H1 (cell line): ENCODE measurements at regions not wholly inside any gene's neighbourhood (a gene's known extent, or its start where the extent isn't known, plus 50 kb on each side); places are given as distances from the start of the nearest gene placed in this dataset.

Experiments used
- CTCF ChIA-PET: fragments of 300-600 bp; sonication (Branson Sonifier 250); formaldehyde crosslinking; loops from one replicate; lab custom pipeline; 2021; ENCODE audit not compliant: partially characterized antibody; lab: Charles Lee
- POLR2A ChIA-PET: fragments of 300-600 bp; sonication (Branson Sonifier 250); formaldehyde crosslinking; loops from one replicate; lab custom pipeline; 2021; ENCODE audit warnings: inconsistent platforms; ENCODE audit not compliant: partially characterized antibody; lab: Charles Lee
- DNase-seq, 2 experiments: peaks; one replicate each; pipeline versions ENCODE4 v3.0.0 to v3.0.0-alpha.2; 2010 to 2022; ENCODE audit warnings: low spot score in 2 of 2, low read depth in 1 of 2, mixed read lengths in 1 of 2
- FAIRE-seq: peaks from 2 replicates; lab custom pipeline; 2011; peaks lifted over from hg19 to GRCh38; lab: Jason Lieb, UNC
- H2AFZ ChIP-seq: 2 replicates; pipeline ENCODE4 v1.8.1; 2012; ENCODE audit warnings: low read length, inconsistent platforms
- H2AK5ac ChIP-seq: 2 replicates; pipeline ENCODE4 v1.6.1; 2013; ENCODE audit warnings: low read depth, low read length
- H2BK120ac ChIP-seq: replicated peaks from 2 replicates; pipeline ENCODE3; 2013; ENCODE audit warnings: low read depth, low read length, inconsistent platforms
- H2BK12ac ChIP-seq: 2 replicates; pipeline ENCODE4 v1.6.1; 2013; ENCODE audit warnings: low read depth, low read length
- H2BK15ac ChIP-seq: 2 replicates; pipeline ENCODE4 v1.6.1; 2013; ENCODE audit warnings: low read length
- H2BK20ac ChIP-seq: 2 replicates; pipeline ENCODE4 v1.6.1; 2013; ENCODE audit warnings: low read length
- H2BK5ac ChIP-seq: 2 replicates; pipeline ENCODE4 v1.6.1; 2013; ENCODE audit warnings: low read depth, low read length
- H3K14ac ChIP-seq: 2 replicates; pipeline ENCODE4 v1.6.1; 2013; ENCODE audit warnings: inconsistent platforms; ENCODE audit not compliant: insufficient read length
- H3K18ac ChIP-seq: 2 replicates; pipeline ENCODE4 v1.6.1; 2013; ENCODE audit warnings: low read length; ENCODE audit errors: extremely low read depth
- H3K23ac ChIP-seq: 2 replicates; pipeline ENCODE4 v1.6.1; 2013; ENCODE audit warnings: inconsistent platforms; ENCODE audit not compliant: insufficient read length
- H3K23me2 ChIP-seq: 2 replicates; pipeline ENCODE4 v1.6.1; 2013; ENCODE audit warnings: low read depth, low read length
- H3K27ac ChIP-seq: 2 replicates; pipeline ENCODE4 v1.6.1; 2011; ENCODE audit warnings: low read depth, low read length, inconsistent platforms
- H3K27me3 ChIP-seq, 4 experiments: replicated peaks in 1 of 4; 1 replicate in 1 of 4; 2 replicates in 3 of 4; pipeline versions ENCODE4 v1.6.1 to v1.8.1; 2011 to 2013; ENCODE audit warnings: low read length in 3 of 4, mild to moderate bottlenecking in 3 of 4, inconsistent platforms in 2 of 4, mixed read lengths in 2 of 4, moderate library complexity in 1 of 4; ENCODE audit not compliant: control insufficient read depth in 3 of 4, insufficient read depth in 3 of 4; ENCODE audit errors: extremely low read depth in 1 of 4
- H3K36me3 ChIP-seq, 4 experiments: 2 replicates each; pipeline versions ENCODE4 v1.6.1 to v1.8.1; 2011 to 2013; ENCODE audit warnings: mild to moderate bottlenecking in 4 of 4, low read length in 3 of 4, moderate library complexity in 2 of 4, control low read depth in 1 of 4, inconsistent platforms in 1 of 4; ENCODE audit not compliant: insufficient read depth in 4 of 4, control insufficient read depth in 2 of 4
- H3K4ac ChIP-seq: replicated peaks from 2 replicates; pipeline ENCODE3; 2013; ENCODE audit warnings: low read length, low read depth, mixed read lengths, inconsistent platforms; ENCODE audit not compliant: insufficient read length
- H3K4me1 ChIP-seq, 4 experiments: replicated peaks in 1 of 4; 1 replicate in 1 of 4; 2 replicates in 3 of 4; pipeline versions ENCODE4 v1.6.1 to v1.8.1; 2011 to 2013; ENCODE audit warnings: low read length in 3 of 4, inconsistent platforms in 2 of 4, mixed read lengths in 1 of 4; ENCODE audit not compliant: insufficient read depth in 4 of 4, control insufficient read depth in 3 of 4
- H3K4me2 ChIP-seq, 2 experiments: 2 replicates each; pipeline versions ENCODE4 v1.6.1 to v1.8.1; 2011 to 2013; ENCODE audit warnings: low read depth in 2 of 2, low read length in 2 of 2, control low read depth in 1 of 2, inconsistent platforms in 1 of 2, mild to moderate bottlenecking in 1 of 2; ENCODE audit not compliant: insufficient read depth in 1 of 2
- H3K4me3 ChIP-seq, 4 experiments: fragments of 200-600, 300-600 bp in 1 of 4; sonication (generic), shearing (Covaris generic), sonication (Bioruptor Twin) in 1 of 4; 2 replicates each; pipeline versions ENCODE4 v1.5.1 to v1.8.1; 2011 to 2016; ENCODE audit warnings: low read length in 4 of 4, low read depth in 3 of 4, control low read depth in 2 of 4, inconsistent platforms in 2 of 4, mild to moderate bottlenecking in 2 of 4, mixed read lengths in 1 of 4, moderate library complexity in 1 of 4; ENCODE audit not compliant: insufficient read depth in 2 of 4; ENCODE audit errors: extremely low read depth in 1 of 4
- H3K56ac ChIP-seq: replicated peaks from 2 replicates; pipeline ENCODE3; 2013; ENCODE audit warnings: low read depth, mild to moderate bottlenecking, mixed read lengths, low read length, inconsistent platforms; ENCODE audit not compliant: insufficient read length
- H3K79me1 ChIP-seq: 2 replicates; pipeline ENCODE4 v1.6.1; 2013; ENCODE audit warnings: low read depth, low read length, control low read depth
- H3K79me2 ChIP-seq, 2 experiments: 2 replicates each; pipeline versions ENCODE4 v1.6.1 to v1.8.1; 2012 to 2013; ENCODE audit warnings: low read length in 2 of 2, mild to moderate bottlenecking in 2 of 2, inconsistent platforms in 1 of 2; ENCODE audit not compliant: insufficient read depth in 2 of 2, control insufficient read depth in 1 of 2
- H3K9ac ChIP-seq, 4 experiments: replicated peaks in 1 of 4; 1 replicate in 1 of 4; 2 replicates in 3 of 4; pipeline versions ENCODE4 v1.6.1 to v1.8.1; 2011 to 2013; ENCODE audit warnings: low read depth in 3 of 4, low read length in 3 of 4, control low read depth in 2 of 4, mild to moderate bottlenecking in 2 of 4, moderate library complexity in 2 of 4, inconsistent platforms in 1 of 4; ENCODE audit errors: extremely low read depth in 1 of 4
- H3K9me3 ChIP-seq, 2 experiments: 2 replicates each; pipeline versions ENCODE4 v1.6.1 to v1.8.1; 2012 to 2013; ENCODE audit warnings: mild to moderate bottlenecking in 2 of 2, moderate library complexity in 2 of 2, control low read depth in 1 of 2, inconsistent platforms in 1 of 2, low read depth in 1 of 2, low read length in 1 of 2, mixed read lengths in 1 of 2; ENCODE audit not compliant: insufficient read depth in 2 of 2
- H4K20me1 ChIP-seq, 2 experiments: replicated peaks in 1 of 2; 2 replicates each; pipeline versions ENCODE3 to v1.8.1; 2011 to 2013; ENCODE audit warnings: inconsistent platforms in 2 of 2, low read length in 2 of 2, mild to moderate bottlenecking in 1 of 2; ENCODE audit not compliant: insufficient read depth in 2 of 2, control insufficient read depth in 1 of 2
- H4K5ac ChIP-seq: 2 replicates; pipeline ENCODE4 v1.6.1; 2013; ENCODE audit warnings: low read length, low read depth, mixed read lengths, inconsistent platforms; ENCODE audit not compliant: insufficient read length
- H4K8ac ChIP-seq: 2 replicates; pipeline ENCODE4 v1.8.0; 2013; ENCODE audit warnings: mild to moderate bottlenecking, moderate library complexity, low read length, inconsistent platforms; ENCODE audit not compliant: insufficient read depth; ENCODE audit errors: extremely low read depth
- H4K91ac ChIP-seq: replicated peaks from 2 replicates; pipeline ENCODE3; 2013; ENCODE audit warnings: low read length, mixed read lengths, inconsistent platforms; ENCODE audit not compliant: insufficient read length
- CBX5 ChIP-seq: fragments of 300-800, 300-1000 bp; sonication (generic); IDR thresholded peaks from 2 replicates; pipeline ENCODE4 v1.7.1; 2016; ENCODE audit warnings: antibody characterized with exemption, low read length, low read depth
- E2F6 ChIP-seq: IDR thresholded peaks from 2 replicates; pipeline ENCODE4 v1.6.1; 2012; ENCODE audit warnings: inconsistent platforms
- HDAC6 ChIP-seq: IDR thresholded peaks from one replicate; pipeline ENCODE4 v1.7.1; 2012; ENCODE audit warnings: low read depth, mild to moderate bottlenecking, inconsistent platforms, low read length, moderate library complexity
- SP2 ChIP-seq: IDR thresholded peaks from 2 replicates; pipeline ENCODE4 v1.6.1; 2012; ENCODE audit warnings: mild to moderate bottlenecking, low read length, inconsistent platforms
- TEAD4 ChIP-seq: IDR thresholded peaks from 2 replicates; pipeline ENCODE4 v1.6.1; 2012; ENCODE audit warnings: low read depth, low read length, inconsistent platforms, mixed read lengths
- WGBS, 2 experiments: shearing (Covaris generic) in 1 of 2; methylation state at CpG; one replicate each; pipeline versions ENCODE4 v1.1.6 to v1.1.7; 2013 to 2015; ENCODE audit warnings: low lambda C conversion rate in 2 of 2, mixed read lengths in 2 of 2, inconsistent platforms in 1 of 2, low coverage in 1 of 2, missing lambda C conversion rate in 1 of 2; ENCODE audit not compliant: insufficient replicate concordance in 2 of 2, insufficient coverage in 1 of 2, insufficient read length in 1 of 2; ENCODE audit errors: extremely low coverage in 1 of 2, missing lambda C conversion rate in 1 of 2; 5-methylcytosine and 5-hydroxymethylcytosine counted together

GRCh38 chr9:74361508-74361907, 135.6 kb upstream of the RORB start:
- Histone ChIP-seq H4K91ac (no peak overlapping the region), H3K79me2 (no peaks in the 10 kb centered on the region), H3K23me2 (no peaks in the 10 kb centered on the region), H3K27me3 (no peaks in the 10 kb centered on the region), H3K23ac (no peak overlapping the region), H3K27ac (no peak overlapping the region), H2BK20ac (no peak overlapping the region), H2BK120ac (no peak overlapping the region), H2BK15ac (no peak overlapping the region), H4K8ac (no peak overlapping the region), H3K56ac (no peak overlapping the region), H2AK5ac (no peak overlapping the region), H3K36me3 (no peaks in the 10 kb centered on the region), H2AFZ (no peak overlapping the region), H3K4me3 (no peak overlapping the region), H3K4ac (no peak overlapping the region), H2BK12ac (no peak overlapping the region), H3K79me1 (no peaks in the 10 kb centered on the region), H4K20me1 (no peaks in the 10 kb centered on the region), H4K5ac (no peak overlapping the region), H2BK5ac (no peak overlapping the region), H3K4me1 (no peaks in the 10 kb centered on the region), H3K4me2 (no peak overlapping the region), H3K9me3 (no peaks in the 10 kb centered on the region), H3K14ac (no peak overlapping the region), H3K18ac (no peak overlapping the region), H3K9ac (no peak overlapping the region)
- POLR2A ChIA-PET: no interaction called here
- CTCF ChIA-PET: interaction anchor here (0.7 to 2.5 kb wide), 4 partner anchors 15 to 195 kb away, joined by 3 to 9 read pairs (median 4); no protein-coding TSS in a partner anchor
- DNase-seq: no peak
- no peak for FAIRE-seq
- WGBS, 2 experiments: 100% methylated on average over 1 of the region's 1 CpG; no CpG with 5 or more reads in 1 of the 2 experiments
- no peak for TF ChIP-seq HDAC6
- TF ChIP-seq E2F6: no peak
- no peak for TF ChIP-seq TEAD4
- no peak for TF ChIP-seq SP2
- no peak for TF ChIP-seq CBX5
